ENCODE measurements at regions not wholly inside any gene's neighbourhood (a gene's known extent, or its start where the extent isn't known, plus 50 kb on each side); places are given as distances from the start of the nearest gene placed in this dataset.

GRCh38 chr6:163777716-163778115 is 363.2 kb downstream of the QKI start:
- no peak overlapping the region for H3K4me3 ChIP-seq (ENCODE audit: insufficient read depth, low read depth, low read length)
- no peaks in the 10 kb centered on the region for H3K9me3 ChIP-seq (ENCODE audit: insufficient read depth, low read depth, low read length)
- H3K36me3 ChIP-seq (ENCODE audit: insufficient read depth, low read length) = no peaks in the 10 kb centered on the region
- H3K4me1 ChIP-seq (ENCODE audit: insufficient read depth, low read length) = no peaks in the 10 kb centered on the region
- H3K79me2 ChIP-seq (ENCODE audit: insufficient read depth, low read length) = no peaks in the 10 kb centered on the region
- H3K9me3 Mint-ChIP-seq (ENCODE audit: unreplicated experiment) = peaks cover 3% of the 10 kb centered on the region
- no peaks in the 10 kb centered on the region for H4K20me1 ChIP-seq (ENCODE audit: insufficient read depth, low read length)
- H3K27ac Mint-ChIP-seq (ENCODE audit: unreplicated experiment) = no peak overlapping the region
- FAIRE-seq = no peak
- H3K27me3 Mint-ChIP-seq (ENCODE audit: low read depth, unreplicated experiment) = peaks cover 2% of the 10 kb centered on the region
- TF ChIP-seq CTCF (IDR thresholded peaks at IDR 0.05; ENCODE audit: insufficient read depth, low read depth, low read length) (no peak), EZH2 (IDR thresholded peaks at IDR 0.05; ENCODE audit: insufficient read depth, low read length) (no peak)
- H2AFZ ChIP-seq (ENCODE audit: low read depth, low read length) = no peak overlapping the region
- no peak overlapping the region for H3K4me2 ChIP-seq (ENCODE audit: low read length)
- no peak overlapping the region for H3K9ac ChIP-seq (ENCODE audit: low read length)
- H3K4me3 Mint-ChIP-seq (ENCODE audit: unreplicated experiment) = no peak overlapping the region
- H3K27me3 ChIP-seq (ENCODE audit: insufficient read depth, low read length) = no peaks in the 10 kb centered on the region
- H3K36me3 Mint-ChIP-seq (ENCODE audit: low read depth, unreplicated experiment) = no peaks in the 10 kb centered on the region
- DNase-seq (ENCODE audit: low read depth) = no peak
- H3K4me1 Mint-ChIP-seq (ENCODE audit: low read depth, unreplicated experiment) = peaks cover 3% of the 10 kb centered on the region
- no peak overlapping the region for H3K27ac ChIP-seq (ENCODE audit: low read depth, low read length)

- Histone ChIP-seq H3K4me2 (ENCODE audit: low read length) (no peak overlapping the region), H3K79me2 (ENCODE audit: insufficient read depth, low read length) (no peaks in the 10 kb centered on the region), H3K27me3 (ENCODE audit: insufficient read depth, low read length) (no peaks in the 10 kb centered on the region), H3K4me3 (ENCODE audit: insufficient read depth, low read depth, low read length) (no peak overlapping the region), H3K27ac (ENCODE audit: low read depth, low read length) (no peak overlapping the region), H3K4me1 (ENCODE audit: insufficient read depth, low read length) (no peaks in the 10 kb centered on the region), H3K9ac (ENCODE audit: low read length) (no peak overlapping the region), H3K36me3 (ENCODE audit: insufficient read depth, low read length) (no peaks in the 10 kb centered on the region), H4K20me1 (ENCODE audit: insufficient read depth, low read length) (no peaks in the 10 kb centered on the region), H3K9me3 (ENCODE audit: insufficient read depth, low read depth, low read length) (no peaks in the 10 kb centered on the region), H2AFZ (ENCODE audit: low read depth, low read length) (no peak overlapping the region)
- H3K27ac Mint-ChIP-seq (ENCODE audit: unreplicated experiment) = no peak overlapping the region
- H3K27me3 Mint-ChIP-seq (ENCODE audit: low read depth, unreplicated experiment) = peaks cover 2% of the 10 kb centered on the region
- H3K4me3 Mint-ChIP-seq (ENCODE audit: unreplicated experiment) = no peak overlapping the region
- no peaks in the 10 kb centered on the region for H3K4me1 Mint-ChIP-seq (ENCODE audit: low read depth, unreplicated experiment)
- DNase-seq (ENCODE audit: low read depth) = no peak
- peaks cover 3% of the 10 kb centered on the region for H3K9me3 Mint-ChIP-seq (ENCODE audit: unreplicated experiment)
- TF ChIP-seq EZH2 (IDR thresholded peaks at IDR 0.05; ENCODE audit: insufficient read depth, low read length) (no peak), CTCF (IDR thresholded peaks at IDR 0.05; ENCODE audit: insufficient read depth, low read depth, low read length) (no peak)
- no peak for FAIRE-seq
- no peaks in the 10 kb centered on the region for H3K36me3 Mint-ChIP-seq (ENCODE audit: low read depth, unreplicated experiment)
Measured at GRCh38 chr6:163776906-163777686, 362.6 kb downstream of the QKI start.

- Histone ChIP-seq H3K79me2 (ENCODE audit: insufficient read depth, low read length) (no peaks in the 10 kb centered on the region), H3K4me2 (ENCODE audit: low read length) (no peak overlapping the region), H3K9me3 (ENCODE audit: insufficient read depth, low read depth, low read length) (no peaks in the 10 kb centered on the region), H3K27me3 (ENCODE audit: insufficient read depth, low read length) (no peaks in the 10 kb centered on the region), H3K27ac (ENCODE audit: low read depth, low read length) (no peak overlapping the region), H4K20me1 (ENCODE audit: insufficient read depth, low read length) (no peaks in the 10 kb centered on the region), H3K4me1 (ENCODE audit: insufficient read depth, low read length) (no peaks in the 10 kb centered on the region), H3K9ac (ENCODE audit: low read length) (no peak overlapping the region), H2AFZ (ENCODE audit: low read depth, low read length) (no peak overlapping the region), H3K4me3 (ENCODE audit: insufficient read depth, low read depth, low read length) (no peak overlapping the region), H3K36me3 (ENCODE audit: insufficient read depth, low read length) (no peaks in the 10 kb centered on the region)
- DNase-seq (ENCODE audit: low read depth) = no peak
- Mint-ChIP-seq H3K9me3 (ENCODE audit: unreplicated experiment) (peaks cover 3% of the 10 kb centered on the region), H3K36me3 (ENCODE audit: low read depth, unreplicated experiment) (no peaks in the 10 kb centered on the region), H3K4me1 (ENCODE audit: low read depth, unreplicated experiment) (no peaks in the 10 kb centered on the region), H3K4me3 (ENCODE audit: unreplicated experiment) (no peak overlapping the region), H3K27ac (ENCODE audit: unreplicated experiment) (no peak overlapping the region), H3K27me3 (ENCODE audit: low read depth, unreplicated experiment) (peaks cover 2% of the 10 kb centered on the region)
- TF ChIP-seq CTCF (IDR thresholded peaks at IDR 0.05; ENCODE audit: insufficient read depth, low read depth, low read length) = no peak
- TF ChIP-seq EZH2 (IDR thresholded peaks at IDR 0.05; ENCODE audit: insufficient read depth, low read length) = no peak
- FAIRE-seq = no peak
Measured at GRCh38 chr6:163776196-163776905, 361.8 kb downstream of the QKI start.
